WERI-Rb-1 (cell line): ENCODE measurements at regions not wholly inside any gene's neighbourhood (a gene's known extent, or its start where the extent isn't known, plus 50 kb on each side); places are given as distances from the start of the nearest gene placed in this dataset.

Experiments
- DNase-seq: peaks from one replicate; pipeline ENCODE4 v3.0.0-alpha.2; 2020
- H3K27ac ChIP-seq: fragments of 250-450 bp; sonication (Bioruptor Pico); 2 replicates; pipeline ENCODE4 v1.5.1; 2020; ENCODE audit warnings: mild to moderate bottlenecking, moderate library complexity
- H3K27me3 ChIP-seq: fragments of 250-450 bp; sonication (Bioruptor Pico); 2 replicates; pipeline ENCODE4 v1.5.1; 2021; ENCODE audit warnings: mild to moderate bottlenecking, low read depth, moderate library complexity; ENCODE audit not compliant: insufficient read depth, severe bottlenecking
- H3K36me3 ChIP-seq: fragments of 250-450 bp; sonication (Bioruptor Pico); 2 replicates; pipeline ENCODE4 v1.5.1; 2020; ENCODE audit warnings: mild to moderate bottlenecking, moderate library complexity
- H3K4me3 ChIP-seq: 2 replicates; pipeline ENCODE4 v1.5.1; 2011; ENCODE audit warnings: low read depth, mild to moderate bottlenecking, control low read depth, low read length
- H3K9me3 ChIP-seq: fragments of 250-450 bp; sonication (Bioruptor Pico); 2 replicates; pipeline ENCODE4 v1.5.1; 2021; ENCODE audit warnings: mild to moderate bottlenecking, moderate library complexity; ENCODE audit not compliant: severe bottlenecking
- CTCF ChIP-seq: IDR thresholded peaks from 2 replicates; pipeline ENCODE4 v1.5.1; 2011; ENCODE audit warnings: low read depth, mild to moderate bottlenecking, control low read depth, inconsistent platforms, low read length

GRCh38 chr5:2575292-2575691 lies 176.2 kb downstream of the IRX2 start:
- no peak for TF ChIP-seq CTCF
- DNase-seq, result no peak
- Histone ChIP-seq H3K4me3 (no peak overlapping the region), H3K27ac (no peak overlapping the region), H3K36me3 (no peaks in the 10 kb centered on the region), H3K27me3 (no peaks in the 10 kb centered on the region), H3K9me3 (no peaks in the 10 kb centered on the region)

- H3K36me3 ChIP-seq, result no peaks in the 10 kb centered on the region
- H3K27me3 ChIP-seq, result no peaks in the 10 kb centered on the region
- no peak for DNase-seq
- TF ChIP-seq CTCF, result no peak
- H3K27ac ChIP-seq, result no peak overlapping the region
- no peak overlapping the region for H3K4me3 ChIP-seq
- H3K9me3 ChIP-seq, result peaks cover 2% of the 10 kb centered on the region
Measured at GRCh38 chr5:2574155-2574554, 177.3 kb downstream of the IRX2 start.

GRCh38 chr5:2570586-2570985 lies 180.9 kb downstream of the IRX2 start:
- H3K4me3 ChIP-seq, result no peak overlapping the region
- 0 out of 2 replicates have a peak overlapping the region, but pooled peaks have one; percentile 81 for H3K27ac ChIP-seq
- DNase-seq, result no peak
- TF ChIP-seq CTCF, result no peak
- peaks cover 2% of the 10 kb centered on the region for H3K9me3 ChIP-seq
- H3K27me3 ChIP-seq, result no peaks in the 10 kb centered on the region
- no peaks in the 10 kb centered on the region for H3K36me3 ChIP-seq

- H3K27me3 ChIP-seq, result no peaks in the 10 kb centered on the region
- H3K27ac ChIP-seq, result peak overlapping the region; percentile 81
Measured at GRCh38 chr5:2569774-2570542, 181.5 kb downstream of the IRX2 start.

GRCh38 chr5:2569176-2569575 lies 182.3 kb downstream of the IRX2 start:
- no peaks in the 10 kb centered on the region for H3K27me3 ChIP-seq
- H3K27ac ChIP-seq, result peak overlapping the region; percentile 81
- H3K4me3 ChIP-seq, result no peak overlapping the region
- H3K36me3 ChIP-seq, result no peaks in the 10 kb centered on the region
- DNase-seq, result peak; percentile 82
- peaks cover 2% of the 10 kb centered on the region for H3K9me3 ChIP-seq
- no peak for TF ChIP-seq CTCF

More at GRCh38 chr5:2569774-2570542, 181.5 kb downstream of the IRX2 start:
- no peak for TF ChIP-seq CTCF
- H3K9me3 ChIP-seq, result peaks cover 2% of the 10 kb centered on the region
- no peak for DNase-seq
- H3K4me3 ChIP-seq, result no peak overlapping the region
- no peaks in the 10 kb centered on the region for H3K36me3 ChIP-seq

GRCh38 chr5:2566284-2566683 lies 185.2 kb downstream of the IRX2 start:
- Histone ChIP-seq H3K27ac (no peak overlapping the region), H3K27me3 (no peaks in the 10 kb centered on the region), H3K9me3 (peaks cover 2% of the 10 kb centered on the region), H3K36me3 (no peaks in the 10 kb centered on the region), H3K4me3 (no peak overlapping the region)
- no peak for TF ChIP-seq CTCF
- DNase-seq, result no peak
